CD1c-positive myeloid dendritic cell (primary cell): ENCODE measurements at regions not wholly inside any gene's neighbourhood (a gene's known extent, or its start where the extent isn't known, plus 50 kb on each side); places are given as distances from the start of the nearest gene placed in this dataset.

ENCODE experiments used
- DNase-seq: peaks from one replicate; pipeline ENCODE4 v3.0.0-alpha.2; 2016; ENCODE audit errors: extremely low spot score

DNA sequence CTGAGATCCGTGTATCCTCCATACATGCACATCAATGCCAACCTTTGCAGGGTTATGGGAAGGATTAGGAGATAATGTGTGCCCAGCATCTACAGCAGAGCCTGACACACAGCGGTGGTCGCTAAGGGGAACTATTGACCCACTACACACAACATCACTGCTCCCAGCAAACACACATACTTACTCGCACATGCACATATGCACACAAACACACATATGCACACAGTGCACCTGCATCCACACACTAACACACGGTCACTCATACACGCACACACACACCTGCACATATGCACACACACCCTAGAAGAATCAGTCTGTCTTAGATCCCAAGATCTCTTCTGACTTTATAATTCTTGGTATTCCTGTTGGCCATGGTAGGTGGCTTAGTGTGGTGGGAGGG is 118.3 kb downstream of the GYPC start:
- DNase-seq = no peak

- no peak for DNase-seq
Measured at GRCh38 chr2:126774761-126775160, 118.8 kb downstream of the GYPC start.

GRCh38 chr2:126775300-126775985 is 119.5 kb downstream of the GYPC start:
- no peak for DNase-seq

GRCh38 chr2:126776255-126776654 is 120.3 kb downstream of the GYPC start:
- DNase-seq = no peak

- peak; percentile 81 for DNase-seq
Measured at GRCh38 chr2:126776692-126777619, 121.0 kb downstream of the GYPC start.

DNA sequence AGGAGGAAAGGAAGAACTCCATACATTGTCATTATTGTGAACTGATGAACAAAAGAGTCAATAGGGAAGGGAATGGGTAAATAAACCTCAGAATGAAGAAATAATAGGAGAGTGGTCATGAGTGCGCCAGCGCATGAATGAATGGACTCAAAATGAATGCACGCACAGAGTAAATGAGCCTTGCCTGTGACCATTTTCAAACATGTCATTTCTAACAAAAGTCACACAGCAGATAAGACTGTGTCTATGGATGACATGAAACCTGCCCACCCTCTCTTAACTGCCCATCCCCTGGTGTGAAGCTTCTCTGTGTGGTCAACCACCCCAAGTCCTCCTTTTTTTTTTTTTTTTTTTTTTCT is 121.1 kb upstream of the TEX51 start:
- no peak for DNase-seq

GRCh38 chr2:126778561-126779501 is 119.9 kb upstream of the TEX51 start:
- no peak for DNase-seq

DNA sequence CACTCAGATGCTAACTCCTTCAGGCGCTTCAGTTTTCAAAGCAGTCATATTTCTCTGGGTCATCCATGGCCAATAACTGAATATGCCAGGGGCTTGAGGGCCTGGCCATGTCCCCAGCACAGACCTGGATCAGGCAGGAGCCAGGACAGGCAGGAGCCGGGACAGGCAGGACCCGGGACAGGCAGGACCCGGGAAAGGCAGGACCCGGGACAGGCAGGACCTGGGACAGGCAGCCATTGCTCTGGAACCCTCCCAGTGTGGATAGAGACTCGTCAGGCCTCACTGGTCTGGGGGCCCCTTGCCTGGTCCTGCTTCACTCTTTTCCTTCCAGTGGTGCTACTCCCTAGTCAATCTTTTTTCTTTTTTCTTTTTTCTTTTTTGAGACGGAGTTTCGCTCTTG is 117.5 kb upstream of the TEX51 start:
- no peak for DNase-seq

DNA sequence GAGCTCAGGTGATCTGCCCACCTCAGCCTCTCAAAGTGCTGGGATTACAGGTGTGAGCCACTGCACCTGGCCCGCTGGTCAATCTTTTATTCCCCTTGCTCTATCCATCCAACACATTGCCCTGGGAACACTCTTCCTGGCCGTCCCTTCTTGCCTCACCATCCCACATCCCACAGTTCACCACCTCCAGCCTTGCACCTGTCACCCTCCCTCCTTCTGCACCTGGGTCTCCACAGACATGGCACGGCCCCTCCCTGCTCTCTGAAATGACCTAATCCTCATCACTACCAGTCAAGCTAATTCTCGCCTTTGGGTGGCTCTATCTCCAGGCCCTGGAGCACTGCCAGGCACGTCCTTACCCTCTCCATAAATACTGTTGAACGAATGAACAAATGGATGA is 116.9 kb upstream of the TEX51 start:
- no peak for DNase-seq

DNA sequence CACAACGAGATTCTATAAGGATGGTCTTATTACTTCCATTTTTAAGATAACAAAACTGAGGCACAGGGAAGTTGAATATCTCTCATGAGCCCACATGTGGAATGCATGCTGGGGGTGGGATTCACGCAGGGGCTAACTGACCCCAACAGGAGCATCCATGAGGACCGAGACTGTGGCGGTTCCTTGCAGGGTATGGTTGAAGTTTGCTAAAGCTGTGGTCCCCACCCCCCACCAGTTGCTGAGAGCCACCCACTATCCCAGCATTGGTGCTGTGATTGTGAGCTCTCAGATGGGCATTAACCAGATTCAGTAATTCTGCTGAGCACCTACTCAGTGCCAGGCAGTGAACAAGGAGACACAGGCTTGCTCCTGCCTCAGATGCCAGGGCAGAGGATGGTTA is 116.0 kb upstream of the TEX51 start:
- DNase-seq = no peak

DNA sequence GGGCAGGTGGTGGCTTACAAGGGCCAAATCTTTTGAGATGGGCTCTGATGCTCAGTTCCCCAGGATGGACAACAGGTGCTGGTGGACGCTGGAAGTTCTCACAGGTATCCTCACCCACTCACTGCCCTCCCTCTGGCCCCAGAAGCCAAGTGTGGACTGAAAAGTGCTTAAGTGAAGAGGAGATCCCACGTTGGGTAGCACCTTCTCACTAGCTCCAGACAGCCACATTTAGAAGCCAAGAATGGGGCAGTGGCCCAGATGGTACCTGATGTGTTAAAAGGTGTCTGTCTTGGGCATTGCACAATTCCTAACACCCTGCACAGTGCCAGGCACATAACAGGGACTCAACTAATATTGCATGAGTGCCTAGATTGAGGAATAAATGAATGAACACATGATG is 115.3 kb upstream of the TEX51 start:
- no peak for DNase-seq

GRCh38 chr2:126784045-126784444 is 114.6 kb upstream of the TEX51 start:
- no peak for DNase-seq

- DNase-seq = no peak
Measured at GRCh38 chr2:126784621-126785020, 114.1 kb upstream of the TEX51 start.

DNA sequence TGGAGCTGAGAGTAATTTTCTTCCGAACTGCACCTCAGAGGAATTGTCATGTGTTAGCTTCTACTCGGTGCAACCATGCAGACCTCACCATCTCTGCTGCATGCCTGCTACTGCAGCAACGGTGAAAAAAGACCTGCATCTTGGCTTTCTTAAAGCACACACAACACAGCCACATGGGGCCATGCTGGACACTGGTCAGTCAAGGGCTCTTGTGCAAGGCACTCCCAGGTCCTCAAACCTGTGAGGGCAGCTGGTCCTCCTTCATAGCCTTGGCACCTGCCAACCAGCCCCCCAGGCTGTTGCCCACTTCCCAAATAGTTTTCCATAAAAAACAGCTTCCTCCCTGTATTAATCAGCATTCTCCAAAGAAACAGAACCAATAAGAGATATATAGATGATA is 113.5 kb upstream of the TEX51 start:
- no peak for DNase-seq

DNA sequence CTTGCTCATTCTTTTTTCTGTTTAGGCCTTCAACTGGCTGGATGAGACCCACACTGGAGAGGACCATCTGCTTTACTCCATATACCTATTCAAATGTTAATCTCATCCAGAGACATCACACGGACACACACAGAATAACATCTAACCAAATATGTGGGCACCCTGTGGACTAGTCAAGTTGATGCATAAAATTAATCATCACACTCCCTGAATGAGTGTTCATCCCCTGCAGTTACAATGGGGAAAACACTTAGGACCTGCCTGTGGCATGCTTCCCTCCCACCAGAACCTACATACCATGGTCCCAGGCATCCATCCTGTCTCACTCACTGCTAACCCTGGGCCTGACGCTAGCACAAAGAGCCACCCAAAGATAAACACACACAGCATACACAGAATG is 112.8 kb upstream of the TEX51 start:
- DNase-seq = no peak

- DNase-seq = no peak
Measured at GRCh38 chr2:126786765-126787164, 111.9 kb upstream of the TEX51 start.

DNA sequence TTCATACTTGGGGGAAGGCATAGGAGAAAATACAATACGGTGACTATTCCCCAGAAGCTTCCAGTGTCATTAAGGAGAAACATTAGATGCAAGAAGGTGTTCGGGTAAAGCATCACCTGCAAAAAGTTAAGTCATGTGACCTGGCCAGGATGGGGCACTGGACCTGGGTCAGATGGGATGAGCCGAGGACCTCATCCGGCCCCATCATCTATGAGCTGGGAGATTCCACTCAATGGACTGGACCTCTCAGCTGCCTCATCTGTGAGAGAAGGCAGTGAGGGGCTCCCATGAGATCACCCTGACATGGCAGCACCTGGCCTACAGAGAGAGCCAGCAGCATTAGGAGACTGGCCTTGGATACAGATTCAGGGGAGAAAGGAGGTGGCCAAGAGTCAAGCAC is 111.4 kb upstream of the TEX51 start:
- DNase-seq = no peak

GRCh38 chr2:126788113-126788512 is 110.6 kb upstream of the TEX51 start:
- DNase-seq = no peak

DNA sequence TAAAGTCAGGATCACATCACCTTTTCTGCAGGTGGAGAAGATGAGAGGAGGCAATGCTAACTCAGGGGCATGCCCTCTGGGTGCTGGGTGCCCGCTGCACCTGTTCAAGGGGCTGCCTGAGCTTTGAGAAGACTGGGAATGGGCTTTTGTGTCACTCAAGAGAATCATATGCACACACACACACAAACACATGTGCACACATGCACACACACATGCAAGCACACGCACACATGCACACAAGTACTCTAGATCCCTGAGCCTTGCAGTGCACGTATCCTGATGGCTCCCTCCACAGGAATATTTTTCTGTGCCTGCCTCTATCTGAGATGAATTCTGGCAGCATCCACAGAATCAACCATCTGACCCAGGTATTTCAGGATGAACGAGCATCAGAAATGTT is 110.0 kb upstream of the TEX51 start:
- DNase-seq = no peak

- DNase-seq = no peak
Measured at GRCh38 chr2:126790987-126791780, 107.5 kb upstream of the TEX51 start.

GRCh38 chr2:126792186-126792585 is 106.5 kb upstream of the TEX51 start:
- no peak for DNase-seq
